Heart left ventricle (tissue), 16 donors: ENCODE measurements at regions not wholly inside any gene's neighbourhood (a gene's known extent, or its start where the extent isn't known, plus 50 kb on each side); places are given as distances from the start of the nearest gene placed in this dataset.

Experiments used
- ATAC-seq, 4 donors: fragments of 200-7000 bp; cut with Tn5 transposase; one replicate each; pipeline ENCODE4 v1.9.1; 2020 to 2022; ENCODE audit warnings: moderate library complexity in 4 of 4, mild to moderate bottlenecking in 3 of 4, moderate number of reproducible peaks in 1 of 4
- DNase-seq, 5 donors: peaks; one replicate each; pipeline ENCODE4 v3.0.0-alpha.2; 2020
- H3K27ac ChIP-seq, 12 donors: fragments of 200-600 bp; sonication (generic) in 4 of 12; one replicate each; pipeline versions ENCODE4 v1.5.0 to v1.8.0; 2016 to 2022; ENCODE audit warnings: mild to moderate bottlenecking in 2 of 12
- H3K27me3 ChIP-seq, 9 donors: fragments of 200-600 bp; sonication (generic) in 2 of 9; one replicate each; pipeline versions ENCODE4 v1.5.1 to v1.8.0; 2016 to 2022; ENCODE audit warnings: mild to moderate bottlenecking in 3 of 9
- H3K36me3 ChIP-seq, 9 donors: fragments of 200-600 bp; sonication (generic) in 2 of 9; one replicate each; pipeline versions ENCODE4 v1.5.0 to v1.8.0; 2018 to 2022; ENCODE audit warnings: mild to moderate bottlenecking in 2 of 9
- H3K4me1 ChIP-seq, 12 donors: fragments of 200-600 bp; sonication (generic) in 4 of 12; one replicate each; pipeline versions ENCODE4 v1.5.0 to v1.8.0; 2016 to 2022; ENCODE audit warnings: mild to moderate bottlenecking in 3 of 12
- H3K4me3 ChIP-seq, 12 donors: fragments of 200-600 bp; sonication (generic) in 4 of 12; one replicate each; pipeline versions ENCODE4 v1.5.0 to v1.8.0; 2017 to 2022; ENCODE audit warnings: mild to moderate bottlenecking in 9 of 12, moderate library complexity in 4 of 12
- H3K9me3 ChIP-seq, 12 donors: fragments of 200-600 bp; sonication (generic) in 4 of 12; one replicate each; pipeline versions ENCODE4 v1.5.0 to v1.8.0; 2016 to 2022; ENCODE audit warnings: mild to moderate bottlenecking in 1 of 12
- CTCF ChIP-seq, 12 donors: fragments of 200-600 bp; sonication (generic) in 4 of 12; IDR thresholded peaks; one replicate each; pipeline versions ENCODE4 v1.5.0 to v1.8.0; 2018 to 2022; ENCODE audit warnings: antibody characterized with exemption in 12 of 12, mild to moderate bottlenecking in 5 of 12
- POLR2A ChIP-seq, 2 donors: fragments of 450-650 bp; IDR thresholded peaks; one replicate each; pipeline ENCODE4 v1.6.1; 2017; ENCODE audit warnings: antibody characterized with exemption in 2 of 2, mild to moderate bottlenecking in 2 of 2, moderate library complexity in 2 of 2
- WGBS, 4 donors: extraction: QIAGEN DNeasy Blood & Tissue Kit in 2 of 4; methylation state at CpG; one replicate each; pipeline versions ENCODE4 v1.1.5 to v1.1.7; 2013 to 2018; 5-methylcytosine and 5-hydroxymethylcytosine counted together
- intact Hi-C, 10 donors: fragments of 100-400 bp; cut with DNase I; formaldehyde crosslinking; loops; one replicate each; pipeline versions ENCODE4 v1.11.1 to v1.14.2; 2022
- donor health status: ischemic (EF 13 %, LVEDD 7.1; RV severe dilation, severe dysfunction).
- donor health status: healthy with polysubstance abuse.
- donor health status: DM: no; HTN: yes; CAD: no.
- donor health status: DM: no; HTN: no; CAD: no.
- donor health status: ischemic (EF 25% LVEDD 6.9; RV normal size, moderate dysfunction).
- donor health status: ischemic (EF 25% LVEDD 5.7; RV mildly dilated, moderate dysfunction).
- donor health status: healthy.
- donor health status: DM: yes; HTN: yes; CAD: no.
- donor health status: ischemic (EF 35%, LVEDD 5.7; RV mildly dilated, moderate dysfunction).
- donor health status: nonischemic (EF 11% LVEDD 7.7; RV severe dilation, severe dysfunction).
- donor health status: DM: yes; HTN: yes; CAD: no.
- donor health status: PGD.
- donor health status: ischemic (EF 29% LVEDD 5.4; RV normal size, mild dysfunction).
- donor health status: nonischemic (EF 23%, LVEDD 6.1; RV moderate dilation, normal function).

DNA sequence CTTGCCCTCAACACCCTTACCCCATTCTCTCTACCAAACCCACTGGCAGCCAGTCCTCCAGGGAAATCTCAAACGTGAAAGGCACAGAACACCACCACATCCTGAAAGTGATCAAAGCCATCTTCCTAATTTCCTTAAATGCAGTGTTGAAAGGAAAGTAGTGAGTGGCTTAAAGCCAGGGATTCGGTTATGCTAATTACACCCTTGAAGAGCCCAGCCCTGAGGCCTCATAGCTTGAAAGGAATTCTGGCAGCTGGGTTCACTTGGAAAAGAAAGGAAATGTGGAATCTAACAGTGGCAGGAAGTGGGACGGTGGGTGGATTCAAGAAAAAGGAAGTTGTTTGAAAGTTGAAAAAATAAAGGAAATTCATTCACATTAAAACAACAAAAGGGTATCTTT lies 73.0 kb upstream of the FICD start:
- H3K27ac ChIP-seq: no peak overlapping the region

DNA sequence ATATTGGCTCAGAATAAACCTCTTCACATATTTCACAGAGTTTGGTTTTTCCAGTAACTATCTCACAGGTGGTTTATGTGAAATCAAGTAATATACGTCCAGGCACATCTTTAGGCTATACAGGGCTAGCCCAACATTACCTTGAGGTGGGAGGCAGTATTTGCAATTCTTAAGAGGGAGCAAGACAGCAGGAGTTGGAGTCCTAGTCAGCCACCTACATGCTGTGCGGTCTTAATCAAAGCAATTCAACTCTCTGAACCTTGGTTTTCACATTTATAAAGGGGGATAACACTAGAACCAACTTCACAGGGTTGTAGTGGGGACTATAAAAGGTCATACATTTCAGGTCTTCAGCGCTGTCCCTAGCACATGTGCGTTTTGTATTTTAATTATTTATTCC lies 73.5 kb upstream of the FICD start:
- no peak for TF ChIP-seq POLR2A (IDR thresholded peaks at IDR 0.05)
- TF ChIP-seq CTCF (IDR thresholded peaks at IDR 0.05): no peak
- Histone ChIP-seq H3K9me3 (no peaks in the 10 kb centered on the region), H3K36me3 (no peaks in the 10 kb centered on the region), H3K4me1 (peaks cover 0 to 12% (median 0%) of the 10 kb centered on the region in 12 donors), H3K27ac (no peak overlapping the region), H3K4me3 (no peak overlapping the region), H3K27me3 (peaks cover 0 to 4% (median 0%) of the 10 kb centered on the region in 9 donors)
- intact Hi-C loops: loop anchor here in 1 of 10 donors (10.0 kb wide), 1 partner anchor 97 kb away; no protein-coding TSS in a partner anchor
- DNase-seq: no peak
- 56 to 67% (median 62%) methylated on average over 4 of the region's 4 CpGs for WGBS, 4 donors
- no peak for ATAC-seq

More for the DNA sequence above, 73.0 kb upstream of the FICD start:
- intact Hi-C loops: loop anchor here in 1 of 10 donors (10.0 kb wide), 1 partner anchor 97 kb away; no protein-coding TSS in a partner anchor
- WGBS, 4 donors: 7 to 10% (median 7%) methylated on average over 3 of the region's 3 CpGs
- peaks cover 0 to 15% (median 0%) of the 10 kb centered on the region in 12 donors for H3K4me1 ChIP-seq
- no peak for DNase-seq
- TF ChIP-seq CTCF (IDR thresholded peaks at IDR 0.05) (no peak), POLR2A (IDR thresholded peaks at IDR 0.05) (no peak)
- peak in 2 of 4 donors; percentile 51 to 80 for ATAC-seq
- H3K4me3 ChIP-seq: no peak overlapping the region
- no peaks in the 10 kb centered on the region for H3K36me3 ChIP-seq
- no peaks in the 10 kb centered on the region for H3K9me3 ChIP-seq
- peaks cover 0 to 4% (median 0%) of the 10 kb centered on the region in 9 donors for H3K27me3 ChIP-seq

- Histone ChIP-seq H3K4me1 (peaks cover 0 to 12% (median 0%) of the 10 kb centered on the region in 12 donors), H3K9me3 (no peaks in the 10 kb centered on the region), H3K27me3 (peaks cover 0 to 4% (median 0%) of the 10 kb centered on the region in 9 donors), H3K4me3 (no peak overlapping the region), H3K36me3 (no peaks in the 10 kb centered on the region), H3K27ac (no peak overlapping the region)
- WGBS, 4 donors: 69 to 91% (median 89%) methylated on average over 2 of the region's 2 CpGs
- intact Hi-C loops: loop anchor here in 1 of 10 donors (10.0 kb wide), 1 partner anchor 96 kb away; no protein-coding TSS in a partner anchor
- ATAC-seq (no peak), DNase-seq (no peak)
- TF ChIP-seq POLR2A (IDR thresholded peaks at IDR 0.05) (no peak), CTCF (IDR thresholded peaks at IDR 0.05) (no peak)
These were observed 74.3 kb upstream of the FICD start for GRCh38 chr12:108440736-108441135.

- DNase-seq: no peak
- no peak for ATAC-seq
- no peak overlapping the region for H3K4me3 ChIP-seq
- WGBS, 4 donors: 63 to 89% (median 87%) methylated on average over 1 of the region's 1 CpG
- no peak for TF ChIP-seq POLR2A (IDR thresholded peaks at IDR 0.05)
- TF ChIP-seq CTCF (IDR thresholded peaks at IDR 0.05): no peak
- no peak overlapping the region for H3K27ac ChIP-seq
- no peaks in the 10 kb centered on the region for H3K36me3 ChIP-seq
- no peaks in the 10 kb centered on the region for H3K9me3 ChIP-seq
- intact Hi-C loops: no loop called here
- peaks cover 0 to 12% (median 0%) of the 10 kb centered on the region in 12 donors for H3K4me1 ChIP-seq
- peaks cover 0 to 3% (median 0%) of the 10 kb centered on the region in 9 donors for H3K27me3 ChIP-seq
These were observed 76.4 kb upstream of the FICD start for GRCh38 chr12:108438667-108439066.
